ENCODE measurements at regions not wholly inside any gene's neighbourhood (a gene's known extent, or its start where the extent isn't known, plus 50 kb on each side); places are given as distances from the start of the nearest gene placed in this dataset.

DNA sequence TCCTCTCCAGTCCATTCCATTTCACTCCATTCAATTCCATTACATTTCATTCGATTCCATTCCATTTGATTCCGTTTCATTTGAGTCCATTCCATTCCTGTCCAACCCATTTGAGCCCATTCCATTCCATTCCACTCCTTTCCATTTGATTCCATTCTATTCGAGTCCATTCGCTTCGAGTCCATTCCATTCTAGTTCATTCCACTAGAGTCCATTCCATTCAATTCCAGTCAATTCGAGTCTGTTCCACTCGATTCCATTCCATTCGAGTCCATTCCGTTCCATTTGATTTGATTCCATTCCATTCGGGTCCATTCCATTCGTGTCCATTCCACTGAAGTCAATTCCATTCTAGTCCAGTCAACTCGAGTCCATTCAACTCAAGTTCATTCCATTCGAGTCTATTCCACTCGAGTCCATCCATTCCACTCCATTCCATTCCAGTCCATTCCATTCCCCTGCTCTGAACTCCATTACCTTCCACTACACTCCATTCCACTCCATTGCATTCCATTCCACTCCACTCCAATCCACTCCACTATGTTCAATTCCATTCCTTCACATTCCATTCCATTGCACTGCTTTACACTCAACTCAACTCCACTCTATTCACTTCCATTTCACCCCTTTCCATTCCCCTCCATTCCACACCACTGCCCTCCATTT is 2569.4 kb upstream of the TPTE start:
- TF ChIP-seq, protein P1, sequence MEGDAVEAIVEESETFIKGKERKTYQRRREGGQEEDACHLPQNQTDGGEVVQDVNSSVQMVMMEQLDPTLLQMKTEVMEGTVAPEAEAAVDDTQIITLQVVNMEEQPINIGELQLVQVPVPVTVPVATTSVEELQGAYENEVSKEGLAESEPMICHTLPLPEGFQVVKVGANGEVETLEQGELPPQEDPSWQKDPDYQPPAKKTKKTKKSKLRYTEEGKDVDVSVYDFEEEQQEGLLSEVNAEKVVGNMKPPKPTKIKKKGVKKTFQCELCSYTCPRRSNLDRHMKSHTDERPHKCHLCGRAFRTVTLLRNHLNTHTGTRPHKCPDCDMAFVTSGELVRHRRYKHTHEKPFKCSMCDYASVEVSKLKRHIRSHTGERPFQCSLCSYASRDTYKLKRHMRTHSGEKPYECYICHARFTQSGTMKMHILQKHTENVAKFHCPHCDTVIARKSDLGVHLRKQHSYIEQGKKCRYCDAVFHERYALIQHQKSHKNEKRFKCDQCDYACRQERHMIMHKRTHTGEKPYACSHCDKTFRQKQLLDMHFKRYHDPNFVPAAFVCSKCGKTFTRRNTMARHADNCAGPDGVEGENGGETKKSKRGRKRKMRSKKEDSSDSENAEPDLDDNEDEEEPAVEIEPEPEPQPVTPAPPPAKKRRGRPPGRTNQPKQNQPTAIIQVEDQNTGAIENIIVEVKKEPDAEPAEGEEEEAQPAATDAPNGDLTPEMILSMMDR (IDR thresholded peaks at IDR 0.05), result no peak
- TF ChIP-seq POLR2A (IDR thresholded peaks at IDR 0.05; ENCODE audit: low read depth) (no peak), POLR2AphosphoS5 (IDR thresholded peaks at IDR 0.05) (no peak)
